ENCODE measurements at regions not wholly inside any gene's neighbourhood (a gene's known extent, or its start where the extent isn't known, plus 50 kb on each side); places are given as distances from the start of the nearest gene placed in this dataset.
"Not testable (repeated sequence)": the region's sequence is repeated elsewhere in the genome, so short reads cannot be mapped to it uniquely, and the experiment has no call there.

DNA sequence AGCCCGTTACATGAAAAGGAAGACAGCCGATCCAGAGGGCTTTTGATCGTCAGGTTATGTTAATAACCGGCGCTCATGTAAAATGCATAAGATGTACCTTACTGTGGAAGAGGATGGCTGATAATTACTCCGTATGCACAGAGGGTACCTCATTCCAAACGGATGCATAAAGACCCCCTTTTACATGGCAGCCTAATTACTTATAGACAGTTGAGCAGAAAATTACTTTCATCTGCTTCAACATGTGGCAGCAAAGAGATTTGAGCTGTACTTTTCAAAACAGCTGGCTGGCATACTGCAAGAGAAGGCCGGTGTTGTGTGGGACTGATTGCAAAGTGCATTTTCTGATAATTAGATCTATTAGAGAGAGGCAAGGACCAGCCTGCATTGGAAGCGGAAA lies 103.4 kb downstream of the SHOX start:
- no peak for DNase-seq (ENCODE audit: low spot score)
- in situ Hi-C loops (cut with HindIII; ENCODE audit: low sequenced_read_pairs), result no loop called here

DNA sequence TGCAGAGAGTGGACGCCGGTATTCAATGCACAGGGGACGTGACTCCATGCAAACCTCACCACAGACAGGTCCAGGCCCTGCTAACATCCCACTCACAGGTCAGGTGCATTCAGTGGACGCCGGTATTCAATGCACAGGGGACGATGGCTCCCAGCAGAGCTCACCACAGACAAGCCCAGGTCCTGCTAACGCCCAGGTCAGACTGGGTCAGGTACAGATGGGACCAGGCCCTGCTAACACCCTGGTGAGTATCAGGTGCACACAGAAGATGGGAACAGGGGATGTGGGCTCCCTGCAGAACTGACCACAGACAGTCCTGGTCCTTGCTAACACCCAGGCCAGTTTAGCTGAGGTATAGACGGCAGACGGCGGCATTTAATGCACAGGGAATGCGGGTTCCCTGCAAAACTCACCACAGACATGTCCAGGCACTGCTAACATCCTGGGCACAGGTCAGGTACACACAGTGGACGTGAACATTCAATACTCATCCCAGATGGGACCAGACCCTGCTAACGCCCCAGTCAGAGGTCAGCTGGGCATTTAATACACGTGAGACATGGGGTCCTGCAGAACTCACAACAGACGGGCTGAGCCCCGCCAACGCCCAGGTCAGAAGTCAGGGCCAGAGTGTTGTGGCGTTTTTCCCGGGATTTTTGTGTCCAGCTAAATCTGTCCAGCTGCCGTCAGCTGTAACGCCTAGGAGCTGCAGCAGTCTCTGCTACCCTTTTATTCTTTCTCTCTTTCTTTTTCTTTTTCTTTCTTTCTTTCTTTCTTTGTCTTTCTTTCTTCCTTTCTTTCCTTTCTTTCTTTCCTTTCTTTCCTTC lies 99.2 kb downstream of the SHOX start:
- no peak for DNase-seq (ENCODE audit: low spot score)
- in situ Hi-C loops (cut with HindIII; ENCODE audit: low sequenced_read_pairs), result no loop called here

DNA sequence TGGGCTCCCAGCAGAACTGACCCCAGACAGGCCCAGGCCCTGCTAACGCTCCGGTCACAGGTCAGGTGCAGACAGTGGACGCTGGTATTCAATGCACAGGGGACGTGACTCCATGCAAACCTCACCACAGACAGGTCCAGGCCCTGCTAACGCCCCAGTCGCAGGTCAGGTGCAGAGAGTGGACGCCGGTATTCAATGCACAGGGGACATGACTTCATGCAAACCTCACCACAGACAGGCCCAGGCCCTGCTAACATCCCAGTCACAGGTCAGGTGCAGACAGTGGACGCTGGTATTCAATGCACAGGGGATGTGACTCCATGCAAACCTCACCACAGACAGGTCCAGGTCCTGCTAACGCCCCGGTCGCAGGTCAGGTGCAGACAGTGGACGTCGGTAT lies 98.5 kb downstream of the SHOX start:
- DNase-seq (ENCODE audit: low spot score); in situ Hi-C loops (cut with HindIII; ENCODE audit: low sequenced_read_pairs): not testable (repeated sequence)

DNA sequence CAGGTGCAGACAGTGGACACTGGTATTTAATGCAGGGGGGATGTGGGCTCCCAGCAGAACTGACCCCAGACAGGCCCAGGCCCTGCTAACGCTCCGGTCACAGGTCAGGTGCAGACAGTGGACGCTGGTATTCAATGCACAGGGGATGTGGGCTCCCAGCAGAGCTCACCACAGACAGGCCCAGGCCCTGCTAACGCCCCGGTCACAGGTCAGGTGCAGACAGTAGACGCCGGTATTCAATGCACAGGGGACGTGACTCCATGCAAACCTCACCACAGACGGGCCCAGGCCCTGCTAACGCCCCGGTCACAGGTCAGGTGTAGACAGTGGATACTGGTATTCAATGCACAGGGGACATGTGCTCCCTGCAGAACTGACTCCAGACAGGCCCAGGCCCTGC lies 98.0 kb downstream of the SHOX start:
- DNase-seq (ENCODE audit: low spot score); in situ Hi-C loops (cut with HindIII; ENCODE audit: low sequenced_read_pairs): not testable (repeated sequence)

DNA sequence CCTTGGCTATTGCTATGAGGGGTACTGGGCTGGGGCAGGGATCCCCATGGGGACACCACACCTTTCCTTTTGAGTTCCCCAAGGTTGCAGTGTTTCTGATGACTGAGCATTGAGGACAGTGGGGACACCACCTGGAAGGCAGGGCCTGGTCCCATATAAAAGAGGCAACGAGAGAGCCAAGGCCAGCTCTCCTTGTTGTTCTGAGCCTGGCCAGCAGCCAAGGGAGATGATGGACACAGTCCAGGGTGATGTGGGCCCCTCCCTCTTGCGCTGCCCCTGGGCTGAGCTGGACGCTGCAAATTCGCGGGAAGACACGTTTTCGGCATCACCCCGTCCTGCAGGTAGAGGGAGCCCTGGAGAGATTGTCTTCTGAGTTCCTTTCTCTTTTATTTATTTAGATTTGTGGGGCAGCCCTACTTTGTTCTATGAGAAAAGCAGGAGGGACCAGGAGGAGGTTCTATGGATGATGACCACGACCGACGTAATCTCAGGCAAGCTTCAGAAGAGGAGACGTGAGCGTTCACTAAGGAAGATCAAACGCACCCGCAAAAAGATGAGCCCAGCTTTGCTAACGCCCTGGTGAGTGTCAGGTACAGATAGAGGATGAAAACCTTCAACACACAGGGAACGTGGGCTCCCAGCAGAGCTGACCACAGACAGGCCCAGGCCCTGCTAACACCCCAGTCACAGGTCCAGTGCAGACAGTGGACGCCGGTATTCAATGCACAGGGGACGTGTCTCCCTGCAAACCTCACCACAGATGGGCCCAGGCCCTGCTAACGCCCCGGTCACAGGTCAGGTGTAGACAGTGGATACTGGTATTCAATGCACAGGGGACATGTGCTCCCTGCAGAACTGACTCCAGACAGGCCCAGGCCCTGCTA lies 97.4 kb downstream of the SHOX start:
- no peak for DNase-seq (ENCODE audit: low spot score)
- in situ Hi-C loops (cut with HindIII; ENCODE audit: low sequenced_read_pairs), result no loop called here

DNA sequence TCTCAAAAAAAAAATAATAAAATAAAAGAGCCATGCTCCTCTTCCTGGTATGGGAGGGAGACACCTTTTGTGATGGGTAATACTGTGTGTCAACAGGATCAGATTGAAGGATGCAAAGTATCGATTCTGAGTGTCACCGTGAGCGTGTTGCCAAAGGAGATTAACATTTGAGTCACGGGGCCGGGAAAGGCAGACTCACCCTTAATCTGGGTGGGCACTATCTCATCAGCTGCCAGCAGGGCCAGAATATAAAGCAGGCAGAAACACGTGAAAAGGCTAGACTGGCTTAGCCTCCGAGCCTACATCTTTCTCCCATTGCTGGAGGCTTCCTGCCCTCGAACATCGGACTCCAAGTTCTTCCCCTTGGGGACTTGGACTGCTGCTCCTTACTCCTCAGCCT lies 95.4 kb downstream of the SHOX start:
- in situ Hi-C loops (cut with HindIII; ENCODE audit: low sequenced_read_pairs), result no loop called here
- DNase-seq (ENCODE audit: low spot score), result no peak

DNA sequence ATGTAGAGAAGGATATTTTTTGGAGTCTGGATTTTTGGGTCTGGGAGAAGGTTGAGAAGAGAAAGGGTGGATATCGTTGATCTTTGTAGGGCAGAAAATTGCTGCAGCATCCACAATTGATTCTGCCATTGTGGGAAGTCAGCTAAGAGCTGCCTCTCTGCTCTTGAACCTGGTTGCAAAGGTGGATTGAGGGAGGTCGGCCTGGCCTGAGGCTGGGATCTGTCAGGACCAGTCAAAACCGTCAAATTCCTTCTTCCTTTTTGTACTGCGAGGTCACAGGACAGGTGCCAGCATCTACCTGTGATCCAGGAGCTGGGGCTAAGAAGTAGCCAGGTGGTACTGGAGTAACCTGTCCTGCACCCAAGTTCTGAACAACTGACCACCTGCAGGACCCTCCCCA lies 93.7 kb downstream of the SHOX start:
- DNase-seq (ENCODE audit: low spot score), result no peak
- in situ Hi-C loops (cut with HindIII; ENCODE audit: low sequenced_read_pairs), result no loop called here

DNA sequence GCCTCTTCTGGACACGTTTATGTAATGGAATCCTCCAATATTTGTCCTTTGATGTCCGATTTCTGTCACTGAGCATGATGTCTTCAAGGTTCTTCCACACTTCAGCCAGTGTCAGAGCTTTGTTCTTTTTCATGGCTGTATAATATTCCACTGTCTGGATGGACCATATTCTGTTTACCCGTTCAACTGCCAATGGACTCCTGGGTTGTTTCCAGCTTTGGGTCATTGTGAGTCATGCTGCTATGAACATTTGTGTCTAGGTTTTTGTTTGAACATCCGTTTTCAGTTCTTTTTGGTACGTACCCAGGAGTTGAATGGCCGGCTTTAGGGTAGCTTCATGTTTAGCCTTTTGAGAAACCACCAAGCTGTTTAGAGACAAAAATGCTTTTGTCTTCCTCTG lies 93.2 kb downstream of the SHOX start:
- DNase-seq (ENCODE audit: low spot score), result no peak
- in situ Hi-C loops (cut with HindIII; ENCODE audit: low sequenced_read_pairs), result no loop called here

DNA sequence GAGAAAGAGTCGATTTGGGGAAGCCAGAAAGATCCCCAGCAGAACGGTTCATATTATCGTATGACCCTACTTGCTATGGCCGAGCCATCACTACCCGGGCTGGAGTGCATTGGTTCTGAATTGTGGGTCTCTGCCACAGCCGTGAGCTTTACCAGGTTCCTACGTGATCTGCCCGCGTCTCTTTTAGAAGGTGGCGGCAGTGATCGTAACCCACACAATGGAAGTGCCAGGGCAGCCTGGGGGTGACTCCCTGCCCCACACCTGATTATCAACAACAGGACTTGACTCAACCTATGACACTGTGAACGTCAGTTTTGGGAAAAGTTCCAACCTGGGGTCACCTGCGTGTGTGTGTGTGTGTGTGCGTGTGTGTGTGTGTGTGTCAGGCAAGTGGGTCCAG lies 90.8 kb downstream of the SHOX start:
- no peak for DNase-seq (ENCODE audit: low spot score)
- in situ Hi-C loops (cut with HindIII; ENCODE audit: low sequenced_read_pairs), result no loop called here

DNA sequence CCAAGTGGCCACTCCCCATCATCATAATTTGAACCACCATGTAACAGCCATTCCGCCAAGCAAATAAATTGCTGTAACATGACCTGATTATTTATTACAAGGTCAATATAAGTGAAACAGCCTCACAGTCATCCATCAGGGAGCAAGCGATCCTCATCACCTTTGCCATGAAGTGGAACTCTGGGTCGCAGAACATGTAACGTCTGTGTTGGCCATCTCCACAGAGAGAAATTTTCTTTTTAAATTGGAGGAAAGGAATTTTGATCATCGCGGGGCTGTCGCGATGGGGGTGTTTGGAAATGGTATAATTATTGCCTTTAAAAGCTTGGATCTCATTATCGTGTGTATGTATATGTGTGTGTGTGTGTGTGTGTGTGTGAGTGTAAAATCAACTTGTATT lies 90.2 kb downstream of the SHOX start:
- in situ Hi-C loops (cut with HindIII; ENCODE audit: low sequenced_read_pairs), result no loop called here
- DNase-seq (ENCODE audit: low spot score), result no peak

DNA sequence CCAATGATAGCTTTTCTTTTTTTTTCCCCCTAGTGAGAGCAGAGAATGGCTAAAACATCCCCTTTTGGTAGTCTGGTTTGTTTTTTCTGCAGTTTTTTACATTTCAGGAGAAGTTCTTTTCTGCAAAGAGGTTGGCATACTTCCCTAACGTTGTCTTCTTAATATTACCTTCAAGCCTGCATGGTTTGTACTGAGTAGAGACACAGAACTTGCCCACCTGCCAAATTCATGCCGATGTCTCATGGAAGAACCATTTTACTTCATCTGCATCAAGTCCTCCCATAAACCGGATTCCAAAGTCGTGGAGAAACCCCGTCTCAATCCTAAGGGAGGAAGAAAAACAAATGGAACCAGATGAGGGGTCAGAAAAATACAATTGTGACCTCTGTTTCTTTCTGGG lies 89.7 kb downstream of the SHOX start:
- DNase-seq (ENCODE audit: low spot score), result no peak
- in situ Hi-C loops (cut with HindIII; ENCODE audit: low sequenced_read_pairs), result no loop called here

DNA sequence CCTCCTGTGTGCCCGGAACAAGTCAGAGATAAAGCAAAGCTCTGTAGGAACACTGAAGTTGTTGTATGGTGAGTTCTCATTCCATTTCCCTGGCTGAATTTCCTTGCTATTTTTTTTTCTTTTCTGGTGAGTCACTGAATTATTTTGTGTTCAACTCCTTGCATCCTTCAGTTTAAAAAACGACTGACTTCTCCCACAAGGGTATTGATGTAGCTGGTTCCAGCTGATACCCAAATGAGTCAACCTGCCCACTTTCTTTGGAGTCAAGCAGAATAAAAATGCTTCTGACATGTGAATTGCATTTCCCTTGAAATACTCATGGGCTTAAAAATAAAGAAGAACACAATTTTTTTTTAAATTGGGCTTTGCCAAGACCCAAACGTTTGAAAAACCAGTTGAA lies 85.5 kb downstream of the SHOX start:
- in situ Hi-C loops (cut with HindIII; ENCODE audit: low sequenced_read_pairs), result no loop called here
- no peak for DNase-seq (ENCODE audit: low spot score)

DNA sequence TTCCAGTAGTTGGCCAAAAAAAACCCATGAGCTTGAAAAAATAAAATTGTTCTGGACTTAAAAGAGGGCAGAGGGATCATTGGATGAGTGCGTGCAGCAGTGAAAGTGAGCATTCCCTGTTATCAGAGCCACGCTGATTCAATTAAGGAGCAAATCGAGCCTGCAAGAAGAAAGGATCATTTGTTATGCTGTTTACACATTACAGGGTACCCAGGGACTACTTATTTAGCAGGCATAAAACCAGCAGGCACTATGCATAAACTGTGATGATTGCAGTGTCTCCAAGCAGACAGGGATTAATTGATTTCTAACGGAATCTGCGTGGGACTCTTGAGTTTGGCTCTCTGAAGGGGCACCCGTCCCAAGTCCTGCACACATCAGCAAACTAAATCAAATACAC lies 83.5 kb downstream of the SHOX start:
- in situ Hi-C loops (cut with HindIII; ENCODE audit: low sequenced_read_pairs), result no loop called here

More for the DNA sequence above, 83.5 kb downstream of the SHOX start:
- DNase-seq (ENCODE audit: low spot score), result no peak

Measured in G401 (cell line).